ENCODE measurements at regions not wholly inside any gene's neighbourhood (a gene's known extent, or its start where the extent isn't known, plus 50 kb on each side); places are given as distances from the start of the nearest gene placed in this dataset.

GRCh38 chr4:181364504-181364903 lies 878.7 kb upstream of the TENM3 start:
- Histone ChIP-seq H3K14ac (ENCODE audit: low read length) (no peak overlapping the region), H3K79me1 (ENCODE audit: low read depth, low read length) (no peaks in the 10 kb centered on the region), H2AK5ac (ENCODE audit: low read depth, low read length) (no peak overlapping the region), H3K9ac (ENCODE audit: low read depth, low read length, poor library complexity) (no peak overlapping the region), H3K23ac (ENCODE audit: low read depth, low read length, poor library complexity) (no peak overlapping the region), H4K8ac (ENCODE audit: low read depth, low read length) (no peak overlapping the region), H3K4ac (ENCODE audit: low read length) (no peak overlapping the region), H3K27me3 (ENCODE audit: control insufficient read depth in 3 of 3, insufficient read depth in 3 of 3, low read depth in 1 of 3, low read length in 3 of 3) (no peaks in the 10 kb centered on the region), H2AFZ (ENCODE audit: low read length) (no peak overlapping the region), H2BK12ac (ENCODE audit: low read length) (no peak overlapping the region), H3K9me3 (replicated peaks in 1 of 2; ENCODE audit: control insufficient read depth in 2 of 2, insufficient read depth in 1 of 2, low read depth in 1 of 2, low read length in 2 of 2) (no peaks in the 10 kb centered on the region), H3K4me1 (ENCODE audit: control insufficient read depth in 2 of 2, insufficient read depth in 1 of 2, low read depth in 1 of 2, low read length in 2 of 2) (no peaks in the 10 kb centered on the region), H3K27ac (replicated peaks; ENCODE audit: low read length) (no peak overlapping the region), H3K4me3 (ENCODE audit: low read length in 2 of 2) (no peak overlapping the region), H3K36me3 (replicated peaks in 1 of 2; ENCODE audit: control insufficient read depth in 2 of 2, insufficient read depth in 2 of 2, low read length in 2 of 2) (no peaks in the 10 kb centered on the region), H2BK15ac (ENCODE audit: low read length) (no peak overlapping the region), H2BK5ac (ENCODE audit: low read length) (no peak overlapping the region), H4K91ac (ENCODE audit: low read depth, low read length, poor library complexity) (no peak overlapping the region), H3K18ac (ENCODE audit: low read length) (no peak overlapping the region), H2BK120ac (ENCODE audit: low read depth, low read length) (no peak overlapping the region), H3K4me2 (ENCODE audit: insufficient read depth, low read length, poor library complexity, severe bottlenecking) (no peak overlapping the region)
- DNase-seq (ENCODE audit: low spot score): no peak
- no CpG with 5 or more reads among the region's 4 CpGs for WGBS, 2 donors (ENCODE audit: extremely low coverage in 2 of 2, insufficient read length in 2 of 2, insufficient replicate concordance in 1 of 2)

DNA sequence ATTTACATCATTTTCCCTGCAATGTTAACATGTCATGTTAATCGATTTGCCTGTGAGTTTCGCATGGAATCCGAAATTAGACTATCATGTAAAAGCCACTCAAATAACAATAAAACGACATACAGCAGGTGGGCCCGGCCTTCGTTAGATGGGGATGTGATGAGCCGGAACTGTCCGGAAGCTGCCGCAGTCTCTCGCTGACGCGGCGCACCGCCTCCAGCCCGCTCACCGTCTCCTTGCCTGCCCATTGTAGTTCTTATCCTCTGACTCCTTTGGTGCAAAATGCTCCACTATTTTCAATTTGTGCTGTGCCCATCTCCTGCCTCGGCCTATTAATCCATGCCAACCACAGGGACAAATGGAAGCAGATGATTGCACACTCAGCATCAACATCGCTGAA lies 877.5 kb upstream of the TENM3 start:
- Histone ChIP-seq H3K9me3 (replicated peaks in 1 of 2; ENCODE audit: control insufficient read depth in 2 of 2, insufficient read depth in 1 of 2, low read depth in 1 of 2, low read length in 2 of 2) (no peaks in the 10 kb centered on the region), H3K18ac (ENCODE audit: low read length) (no peak overlapping the region), H2BK15ac (ENCODE audit: low read length) (no peak overlapping the region), H3K9ac (ENCODE audit: low read depth, low read length, poor library complexity) (no peak overlapping the region), H3K4me3 (ENCODE audit: low read length in 2 of 2) (no peak overlapping the region), H2AFZ (ENCODE audit: low read length) (no peak overlapping the region), H2AK5ac (ENCODE audit: low read depth, low read length) (no peak overlapping the region), H2BK12ac (ENCODE audit: low read length) (no peak overlapping the region), H3K4me1 (ENCODE audit: control insufficient read depth in 2 of 2, insufficient read depth in 1 of 2, low read depth in 1 of 2, low read length in 2 of 2) (no peaks in the 10 kb centered on the region), H3K36me3 (replicated peaks in 1 of 2; ENCODE audit: control insufficient read depth in 2 of 2, insufficient read depth in 2 of 2, low read length in 2 of 2) (no peaks in the 10 kb centered on the region), H2BK120ac (ENCODE audit: low read depth, low read length) (no peak overlapping the region), H3K23ac (ENCODE audit: low read depth, low read length, poor library complexity) (peak overlapping the region; percentile 65), H4K8ac (ENCODE audit: low read depth, low read length) (no peak overlapping the region), H4K91ac (ENCODE audit: low read depth, low read length, poor library complexity) (no peak overlapping the region), H3K4ac (ENCODE audit: low read length) (no peak overlapping the region), H3K4me2 (ENCODE audit: insufficient read depth, low read length, poor library complexity, severe bottlenecking) (no peak overlapping the region), H3K27ac (replicated peaks; ENCODE audit: low read length) (no peak overlapping the region), H3K14ac (ENCODE audit: low read length) (no peak overlapping the region), H3K79me1 (ENCODE audit: low read depth, low read length) (no peaks in the 10 kb centered on the region), H3K27me3 (ENCODE audit: control insufficient read depth in 3 of 3, insufficient read depth in 3 of 3, low read depth in 1 of 3, low read length in 3 of 3) (no peaks in the 10 kb centered on the region), H2BK5ac (ENCODE audit: low read length) (no peak overlapping the region)
- WGBS, 2 donors (ENCODE audit: extremely low coverage in 2 of 2, insufficient read length in 2 of 2, insufficient replicate concordance in 1 of 2): no CpG with 5 or more reads among the region's 18 CpGs
- DNase-seq (ENCODE audit: low spot score): no peak

DNA sequence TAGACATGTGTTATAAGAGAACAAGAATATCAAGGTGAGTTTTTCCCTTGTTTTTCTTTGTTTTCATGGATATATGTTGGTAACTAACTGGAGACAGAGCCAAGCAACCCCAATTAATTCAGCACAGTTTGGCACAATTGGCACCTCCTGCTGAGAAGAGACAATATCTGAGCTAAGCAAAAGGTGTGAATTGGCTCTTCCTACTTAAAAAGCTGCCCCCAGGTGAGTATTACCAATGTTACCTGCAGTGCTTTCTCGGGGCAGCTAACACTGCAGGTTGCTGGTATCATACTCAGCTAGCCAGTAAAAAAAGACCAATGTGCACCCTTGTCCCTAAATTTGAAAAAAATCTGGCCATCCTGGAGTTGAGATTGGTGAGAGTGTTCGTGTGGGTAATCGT lies 871.2 kb upstream of the TENM3 start:
- H3K4me3 ChIP-seq (ENCODE audit: low read length in 2 of 2): no peak overlapping the region
- no peak overlapping the region for H2BK12ac ChIP-seq (ENCODE audit: low read length)
- WGBS, 2 donors (ENCODE audit: extremely low coverage in 2 of 2, insufficient read length in 2 of 2, insufficient replicate concordance in 1 of 2): 100% methylated on average over 2 of the region's 3 CpGs; no CpG with 5 or more reads in 1 of the 2 donors

DNA sequence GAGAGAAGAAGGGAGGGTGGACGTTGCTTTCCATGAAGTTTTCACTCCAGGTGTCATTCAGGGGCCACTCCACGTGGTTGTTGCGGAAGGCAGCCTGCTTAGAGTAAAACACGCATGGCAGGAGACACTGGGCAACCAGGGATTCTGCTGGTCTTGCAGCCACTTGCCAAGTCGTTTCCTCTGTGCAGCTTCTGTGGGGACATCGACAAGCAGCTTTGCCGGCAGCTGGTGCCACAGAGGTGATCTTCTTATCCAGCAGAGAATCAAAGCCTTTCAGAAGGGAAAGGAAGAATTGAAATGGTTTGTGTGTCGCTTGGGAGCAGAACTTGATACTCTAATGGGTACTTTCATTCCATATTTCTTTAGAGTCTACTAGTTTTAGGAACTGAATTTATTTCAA lies 867.1 kb upstream of the TENM3 start:
- H2BK15ac ChIP-seq (ENCODE audit: low read length): no peak overlapping the region
- H3K9me3 ChIP-seq (replicated peaks in 1 of 2; ENCODE audit: control insufficient read depth in 2 of 2, insufficient read depth in 1 of 2, low read depth in 1 of 2, low read length in 2 of 2): peaks cover 0 to 2% of the 10 kb centered on the region in 2 donors
- H3K4me2 ChIP-seq (ENCODE audit: insufficient read depth, low read length, poor library complexity, severe bottlenecking): no peak overlapping the region
- H3K4me3 ChIP-seq (ENCODE audit: low read length in 2 of 2): peak overlapping the region in 1 of 2 donors; percentile 50
- no peak for DNase-seq (ENCODE audit: low spot score)
- H2AK5ac ChIP-seq (ENCODE audit: low read depth, low read length): no peak overlapping the region
- no CpG with 5 or more reads among the region's 8 CpGs for WGBS, 2 donors (ENCODE audit: extremely low coverage in 2 of 2, insufficient read length in 2 of 2, insufficient replicate concordance in 1 of 2)
- H4K8ac ChIP-seq (ENCODE audit: low read depth, low read length): no peak overlapping the region
- no peaks in the 10 kb centered on the region for H3K36me3 ChIP-seq (replicated peaks in 1 of 2; ENCODE audit: control insufficient read depth in 2 of 2, insufficient read depth in 2 of 2, low read length in 2 of 2)
- no peak overlapping the region for H3K9ac ChIP-seq (ENCODE audit: low read depth, low read length, poor library complexity)
- no peak overlapping the region for H2BK5ac ChIP-seq (ENCODE audit: low read length)
- H3K23ac ChIP-seq (ENCODE audit: low read depth, low read length, poor library complexity): no peak overlapping the region
- H3K4me1 ChIP-seq (ENCODE audit: control insufficient read depth in 2 of 2, insufficient read depth in 1 of 2, low read depth in 1 of 2, low read length in 2 of 2): peaks cover 0 to 2% of the 10 kb centered on the region in 2 donors
- no peak overlapping the region for H3K27ac ChIP-seq (replicated peaks; ENCODE audit: low read length)
- no peaks in the 10 kb centered on the region for H3K79me1 ChIP-seq (ENCODE audit: low read depth, low read length)
- peak overlapping the region; percentile 33 for H2AFZ ChIP-seq (ENCODE audit: low read length)
- H3K27me3 ChIP-seq (ENCODE audit: control insufficient read depth in 3 of 3, insufficient read depth in 3 of 3, low read depth in 1 of 3, low read length in 3 of 3): no peaks in the 10 kb centered on the region
- H3K4ac ChIP-seq (ENCODE audit: low read length): no peak overlapping the region
- no peak overlapping the region for H3K18ac ChIP-seq (ENCODE audit: low read length)
- no peak overlapping the region for H2BK120ac ChIP-seq (ENCODE audit: low read depth, low read length)
- no peak overlapping the region for H4K91ac ChIP-seq (ENCODE audit: low read depth, low read length, poor library complexity)
- no peak overlapping the region for H3K14ac ChIP-seq (ENCODE audit: low read length)
- H2BK12ac ChIP-seq (ENCODE audit: low read length): no peak overlapping the region

More for the DNA sequence above, 871.2 kb upstream of the TENM3 start:
- no peak for DNase-seq (ENCODE audit: low spot score)
- H3K14ac ChIP-seq (ENCODE audit: low read length): no peak overlapping the region
- H3K9me3 ChIP-seq (replicated peaks in 1 of 2; ENCODE audit: control insufficient read depth in 2 of 2, insufficient read depth in 1 of 2, low read depth in 1 of 2, low read length in 2 of 2): no peaks in the 10 kb centered on the region
- H3K23ac ChIP-seq (ENCODE audit: low read depth, low read length, poor library complexity): no peak overlapping the region
- no peak overlapping the region for H2BK5ac ChIP-seq (ENCODE audit: low read length)
- no peak overlapping the region for H3K4ac ChIP-seq (ENCODE audit: low read length)
- H3K18ac ChIP-seq (ENCODE audit: low read length): no peak overlapping the region
- H3K4me2 ChIP-seq (ENCODE audit: insufficient read depth, low read length, poor library complexity, severe bottlenecking): no peak overlapping the region
- no peak overlapping the region for H2BK120ac ChIP-seq (ENCODE audit: low read depth, low read length)
- H3K27me3 ChIP-seq (ENCODE audit: control insufficient read depth in 3 of 3, insufficient read depth in 3 of 3, low read depth in 1 of 3, low read length in 3 of 3): no peaks in the 10 kb centered on the region
- H3K4me1 ChIP-seq (ENCODE audit: control insufficient read depth in 2 of 2, insufficient read depth in 1 of 2, low read depth in 1 of 2, low read length in 2 of 2): peaks cover 0 to 2% of the 10 kb centered on the region in 2 donors
- no peak overlapping the region for H4K8ac ChIP-seq (ENCODE audit: low read depth, low read length)
- H4K91ac ChIP-seq (ENCODE audit: low read depth, low read length, poor library complexity): no peak overlapping the region
- no peaks in the 10 kb centered on the region for H3K79me1 ChIP-seq (ENCODE audit: low read depth, low read length)
- no peak overlapping the region for H3K9ac ChIP-seq (ENCODE audit: low read depth, low read length, poor library complexity)
- no peak overlapping the region for H2BK15ac ChIP-seq (ENCODE audit: low read length)
- no peak overlapping the region for H3K27ac ChIP-seq (replicated peaks; ENCODE audit: low read length)
- no peak overlapping the region for H2AK5ac ChIP-seq (ENCODE audit: low read depth, low read length)
- H2AFZ ChIP-seq (ENCODE audit: low read length): no peak overlapping the region
- no peaks in the 10 kb centered on the region for H3K36me3 ChIP-seq (replicated peaks in 1 of 2; ENCODE audit: control insufficient read depth in 2 of 2, insufficient read depth in 2 of 2, low read length in 2 of 2)

Data from neuronal stem cell (in vitro differentiated cells).